HG02798 (cell line): ENCODE measurements at regions not wholly inside any gene's neighbourhood (a gene's known extent, or its start where the extent isn't known, plus 50 kb on each side); places are given as distances from the start of the nearest gene placed in this dataset.
"Not testable (repeated sequence)": the region's sequence is repeated elsewhere in the genome, so short reads cannot be mapped to it uniquely, and the experiment has no call there.

Source experiments
- ATAC-seq: cut with Tn5 transposase; IDR thresholded peaks from one replicate; pipeline ENCODE4 v1.9.1; 2021; ENCODE audit warnings: mild to moderate bottlenecking; ENCODE audit not compliant: unreplicated experiment, poor library complexity

- ATAC-seq: no peak
These were observed 120.3 kb upstream of the ZBED5 start for GRCh38 chr11:10978198-10978597.

- no peak for ATAC-seq
These were observed 117.5 kb upstream of the ZBED5 start for GRCh38 chr11:10975287-10975721.

GRCh38 chr11:10973416-10973815, 115.6 kb upstream of the ZBED5 start:
- no peak for ATAC-seq

- ATAC-seq: no peak
These were observed 113.1 kb upstream of the ZBED5 start for GRCh38 chr11:10970926-10971325.

GRCh38 chr11:10969387-10969786, 111.5 kb upstream of the ZBED5 start:
- no peak for ATAC-seq

- ATAC-seq: not testable (repeated sequence)
These were observed 99.0 kb upstream of the ZBED5 start for GRCh38 chr11:10956884-10957283.

GRCh38 chr11:10955616-10956015, 97.8 kb upstream of the ZBED5 start:
- no peak for ATAC-seq

- ATAC-seq: no peak
These were observed 96.3 kb upstream of the ZBED5 start for GRCh38 chr11:10954184-10954583.

GRCh38 chr11:10952872-10953271, 95.0 kb upstream of the ZBED5 start:
- no peak for ATAC-seq

- ATAC-seq: not testable (repeated sequence)
These were observed 90.1 kb upstream of the ZBED5 start for GRCh38 chr11:10947935-10948334.

GRCh38 chr11:10946072-10946471, 88.2 kb upstream of the ZBED5 start:
- ATAC-seq: no peak

GRCh38 chr11:10945196-10945595, 87.3 kb upstream of the ZBED5 start:
- no peak for ATAC-seq

GRCh38 chr11:10943968-10944367, 86.1 kb upstream of the ZBED5 start:
- no peak for ATAC-seq

- no peak for ATAC-seq
These were observed 84.8 kb upstream of the ZBED5 start for GRCh38 chr11:10942620-10943019.

- no peak for ATAC-seq
These were observed 84.0 kb upstream of the ZBED5 start for GRCh38 chr11:10941871-10942270.

GRCh38 chr11:10941414-10941813, 83.6 kb upstream of the ZBED5 start:
- ATAC-seq: no peak

- ATAC-seq: no peak
These were observed 81.0 kb upstream of the ZBED5 start for GRCh38 chr11:10938650-10939387.

GRCh38 chr11:10938231-10938630, 80.4 kb upstream of the ZBED5 start:
- ATAC-seq: no peak

- no peak for ATAC-seq
These were observed 79.5 kb upstream of the ZBED5 start for GRCh38 chr11:10937385-10937771.

GRCh38 chr11:10936626-10937384, 79.0 kb upstream of the ZBED5 start:
- no peak for ATAC-seq

- no peak for ATAC-seq
These were observed 77.2 kb upstream of the ZBED5 start for GRCh38 chr11:10935015-10935559.
